Heart left ventricle (tissue), 13 donors: ENCODE measurements at regions not wholly inside any gene's neighbourhood (a gene's known extent, or its start where the extent isn't known, plus 50 kb on each side); places are given as distances from the start of the nearest gene placed in this dataset.

ENCODE experiments used
- CTCF ChIP-seq, 12 donors: fragments of 200-600 bp; sonication (generic) in 4 of 12; IDR thresholded peaks; one replicate each; pipeline versions ENCODE4 v1.5.0 to v1.8.0; 2018 to 2022; ENCODE audit warnings: antibody characterized with exemption in 12 of 12, mild to moderate bottlenecking in 5 of 12
- POLR2A ChIP-seq, 2 donors: fragments of 450-650 bp; IDR thresholded peaks; one replicate each; pipeline ENCODE4 v1.6.1; 2017; ENCODE audit warnings: antibody characterized with exemption in 2 of 2, mild to moderate bottlenecking in 2 of 2, moderate library complexity in 2 of 2
- donor health status: ischemic (EF 13 %, LVEDD 7.1; RV severe dilation, severe dysfunction).
- donor health status: DM: no; HTN: yes; CAD: no.
- donor health status: DM: no; HTN: no; CAD: no.
- donor health status: ischemic (EF 25% LVEDD 6.9; RV normal size, moderate dysfunction).
- donor health status: ischemic (EF 25% LVEDD 5.7; RV mildly dilated, moderate dysfunction).
- donor health status: ischemic (EF 35%, LVEDD 5.7; RV mildly dilated, moderate dysfunction).
- donor health status: nonischemic (EF 11% LVEDD 7.7; RV severe dilation, severe dysfunction).
- donor health status: DM: yes; HTN: yes; CAD: no.
- donor health status: PGD.
- donor health status: ischemic (EF 29% LVEDD 5.4; RV normal size, mild dysfunction).
- donor health status: nonischemic (EF 23%, LVEDD 6.1; RV moderate dilation, normal function).

GRCh38 chr12:17214929-17215328 lies 609.0 kb upstream of the LMO3 start:
- TF ChIP-seq CTCF (IDR thresholded peaks at IDR 0.05) (no peak), POLR2A (IDR thresholded peaks at IDR 0.05) (no peak)
